AG09309 (cell line): ENCODE measurements at regions not wholly inside any gene's neighbourhood (a gene's known extent, or its start where the extent isn't known, plus 50 kb on each side); places are given as distances from the start of the nearest gene placed in this dataset.
"Not testable (repeated sequence)": the region's sequence is repeated elsewhere in the genome, so short reads cannot be mapped to it uniquely, and the experiment has no call there.

Experiments
- DNase-seq: peaks from one replicate; pipeline ENCODE4 v3.0.0-alpha.2; 2010; ENCODE audit warnings: low read depth
- H3K4me3 ChIP-seq: 2 replicates; pipeline ENCODE4 v1.5.1; 2011; ENCODE audit warnings: mild to moderate bottlenecking, low read depth, low read length, moderate library complexity; ENCODE audit not compliant: control insufficient read depth
- CTCF ChIP-seq: IDR thresholded peaks from 2 replicates; pipeline ENCODE4 v1.5.1; 2011; ENCODE audit warnings: mild to moderate bottlenecking, low read depth, low read length, inconsistent platforms; ENCODE audit not compliant: insufficient read depth, control insufficient read depth; ENCODE audit errors: missing control alignments

DNA sequence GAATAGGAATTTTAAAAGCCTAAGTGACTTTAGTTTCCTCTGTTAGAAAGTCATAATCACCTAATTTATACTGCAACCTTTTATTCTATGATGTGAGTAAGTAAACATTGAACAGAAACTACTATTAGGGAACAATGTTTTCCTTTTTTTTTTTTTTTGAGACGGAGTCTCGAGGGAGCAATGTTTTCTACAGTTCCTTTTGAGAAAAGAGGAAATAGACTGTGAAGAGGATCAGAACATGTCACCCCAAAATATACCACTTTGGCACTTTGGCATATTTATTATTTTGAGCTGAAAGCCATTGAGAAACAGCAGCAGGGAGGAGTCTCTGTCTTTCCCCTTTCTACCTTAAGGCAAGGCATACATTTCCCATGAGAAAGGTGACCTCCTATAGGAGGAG, 162.7 kb upstream of the CNOT2 start:
- TF ChIP-seq CTCF, result no peak
- DNase-seq, result no peak
- H3K4me3 ChIP-seq, result no peak overlapping the region

DNA sequence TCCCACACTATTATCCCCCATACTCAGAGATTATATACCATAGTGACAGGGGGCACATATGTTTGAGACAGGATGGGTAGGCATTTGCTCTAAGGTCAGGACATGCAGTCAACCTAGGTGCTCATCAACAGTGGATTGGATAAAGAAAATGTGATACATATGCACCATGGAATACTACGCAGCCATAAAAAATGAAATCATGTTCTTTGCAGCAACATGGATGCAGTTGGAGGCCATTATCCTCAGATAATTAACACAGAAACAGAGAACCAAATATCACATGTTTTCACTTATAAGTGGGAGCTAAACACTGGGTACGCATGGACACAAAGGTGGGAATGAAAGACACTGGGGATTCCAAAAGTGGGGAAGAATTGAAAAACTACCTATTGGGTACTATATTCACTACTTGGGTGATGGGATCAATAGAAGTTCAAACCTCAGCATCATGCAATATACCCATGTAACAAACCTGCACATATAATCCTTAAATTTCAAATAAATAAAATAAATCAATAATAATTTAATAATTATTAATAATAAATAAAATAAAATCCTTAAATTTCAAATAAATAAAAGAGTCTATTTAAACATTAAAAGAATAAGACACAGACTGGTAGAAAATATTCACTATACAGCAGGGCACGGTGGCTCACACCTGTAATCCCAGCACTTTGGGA, 160.1 kb upstream of the CNOT2 start:
- DNase-seq, result no peak
- H3K4me3 ChIP-seq, result no peak overlapping the region
- TF ChIP-seq CTCF, result no peak

- no peak overlapping the region for H3K4me3 ChIP-seq
- DNase-seq, result no peak
- TF ChIP-seq CTCF, result no peak
Measured at GRCh38 chr12:70083677-70084020, 159.6 kb upstream of the CNOT2 start.

- not testable (repeated sequence) for DNase-seq, H3K4me3 ChIP-seq
Measured at GRCh38 chr12:70086372-70086771, 156.9 kb upstream of the CNOT2 start.

DNA sequence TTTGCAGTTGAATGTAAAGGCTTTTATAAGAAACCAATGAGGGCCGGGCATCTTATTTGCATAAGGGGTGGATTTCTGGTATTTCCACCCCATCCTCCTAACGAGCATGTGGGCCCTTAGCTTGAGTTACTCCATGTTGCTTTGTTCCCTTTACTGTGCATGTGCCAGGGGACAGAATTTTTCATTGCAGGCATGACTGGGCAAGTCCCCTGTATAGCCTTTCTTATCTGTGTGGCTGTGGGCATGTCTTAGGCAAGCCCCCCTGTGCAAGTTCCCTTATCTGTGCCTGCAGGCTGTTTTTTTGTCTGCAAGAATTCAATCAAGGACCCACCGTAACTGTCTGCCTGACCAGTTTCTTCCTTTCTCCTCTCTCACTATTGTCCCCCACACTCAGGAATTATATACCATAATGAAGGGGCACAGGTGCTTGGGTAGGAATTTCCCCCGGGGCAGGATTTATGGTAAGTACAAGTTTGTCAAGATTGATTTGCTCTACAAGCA, 152.2 kb upstream of the CNOT2 start:
- no peak for TF ChIP-seq CTCF
- H3K4me3 ChIP-seq, result no peak overlapping the region
- DNase-seq, result no peak

- H3K4me3 ChIP-seq, result no peak overlapping the region
- DNase-seq, result no peak
- no peak for TF ChIP-seq CTCF
Measured at GRCh38 chr12:70094467-70094866, 148.8 kb upstream of the CNOT2 start.

DNA sequence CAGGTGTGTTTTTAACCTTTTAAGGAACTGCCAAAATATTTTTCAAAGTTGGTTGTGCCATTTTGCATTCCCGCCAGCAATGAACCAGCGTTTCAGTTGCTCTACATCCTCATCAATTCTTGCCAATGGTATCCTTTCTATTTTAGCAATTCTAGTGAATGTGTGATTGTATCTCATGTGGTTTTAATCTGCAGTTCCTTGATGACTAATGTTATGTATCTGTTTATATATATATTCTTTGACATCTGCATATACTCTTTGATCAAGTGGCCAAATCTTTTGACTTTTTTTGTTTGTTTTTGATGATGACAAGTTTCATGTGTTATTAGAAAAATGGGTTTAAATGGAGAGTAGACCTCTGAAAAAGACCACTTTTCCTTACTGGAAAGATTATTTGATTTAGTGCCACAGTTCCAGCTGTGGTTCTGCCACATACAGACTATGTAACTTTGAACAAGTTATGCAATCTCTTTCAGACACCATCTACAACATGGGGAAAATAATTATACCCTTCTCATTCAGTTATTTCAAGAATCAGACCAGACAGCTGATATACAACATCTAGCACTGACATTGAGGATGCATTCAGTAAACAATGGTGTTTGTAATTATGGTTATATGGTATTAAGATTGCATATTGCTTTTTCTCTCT, 146.3 kb upstream of the CNOT2 start:
- no peak for DNase-seq
- no peak for TF ChIP-seq CTCF
- no peak overlapping the region for H3K4me3 ChIP-seq
